ENCODE measurements at regions not wholly inside any gene's neighbourhood (a gene's known extent, or its start where the extent isn't known, plus 50 kb on each side); places are given as distances from the start of the nearest gene placed in this dataset.

DNA sequence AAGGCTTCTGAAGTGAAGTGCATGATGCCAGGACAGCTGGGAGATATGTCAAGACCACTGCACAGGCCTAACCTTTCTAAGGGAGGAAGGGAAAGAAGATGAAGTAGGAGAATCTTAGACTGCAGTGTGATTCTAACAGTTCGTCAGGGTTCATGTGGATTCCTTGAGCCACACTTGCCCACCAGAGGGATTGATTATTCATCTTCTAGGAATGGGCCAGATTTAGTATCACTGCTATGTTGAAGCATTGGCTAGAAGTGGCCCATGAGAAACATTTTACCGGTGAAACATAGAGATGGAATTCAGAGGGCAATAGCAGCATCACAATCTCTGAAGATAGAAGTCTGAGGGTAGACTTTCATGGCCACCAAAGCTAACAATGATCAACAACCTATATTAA lies 550.8 kb upstream of the SLITRK1 start:
- no peaks in the 10 kb centered on the region for H3K4me1 ChIP-seq
- no peaks in the 10 kb centered on the region for H3K36me3 ChIP-seq
- H3K4me3 ChIP-seq, result no peak overlapping the region
- TF ChIP-seq, protein P1, sequence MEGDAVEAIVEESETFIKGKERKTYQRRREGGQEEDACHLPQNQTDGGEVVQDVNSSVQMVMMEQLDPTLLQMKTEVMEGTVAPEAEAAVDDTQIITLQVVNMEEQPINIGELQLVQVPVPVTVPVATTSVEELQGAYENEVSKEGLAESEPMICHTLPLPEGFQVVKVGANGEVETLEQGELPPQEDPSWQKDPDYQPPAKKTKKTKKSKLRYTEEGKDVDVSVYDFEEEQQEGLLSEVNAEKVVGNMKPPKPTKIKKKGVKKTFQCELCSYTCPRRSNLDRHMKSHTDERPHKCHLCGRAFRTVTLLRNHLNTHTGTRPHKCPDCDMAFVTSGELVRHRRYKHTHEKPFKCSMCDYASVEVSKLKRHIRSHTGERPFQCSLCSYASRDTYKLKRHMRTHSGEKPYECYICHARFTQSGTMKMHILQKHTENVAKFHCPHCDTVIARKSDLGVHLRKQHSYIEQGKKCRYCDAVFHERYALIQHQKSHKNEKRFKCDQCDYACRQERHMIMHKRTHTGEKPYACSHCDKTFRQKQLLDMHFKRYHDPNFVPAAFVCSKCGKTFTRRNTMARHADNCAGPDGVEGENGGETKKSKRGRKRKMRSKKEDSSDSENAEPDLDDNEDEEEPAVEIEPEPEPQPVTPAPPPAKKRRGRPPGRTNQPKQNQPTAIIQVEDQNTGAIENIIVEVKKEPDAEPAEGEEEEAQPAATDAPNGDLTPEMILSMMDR (IDR thresholded peaks at IDR 0.05), result no peak
- TF ChIP-seq POLR2AphosphoS5 (IDR thresholded peaks at IDR 0.05), result no peak
- TF ChIP-seq POLR2A (IDR thresholded peaks at IDR 0.05), result no peak
- no peak overlapping the region for H3K27ac ChIP-seq
- H3K27me3 ChIP-seq, result no peaks in the 10 kb centered on the region
- H3K9me3 ChIP-seq, result no peaks in the 10 kb centered on the region
- intact Hi-C loops (cut with DNase I; ENCODE audit: low total_unique reads), result no loop called here
- DNase-seq (ENCODE audit: low spot score in 2 of 2), result no peak

DNA sequence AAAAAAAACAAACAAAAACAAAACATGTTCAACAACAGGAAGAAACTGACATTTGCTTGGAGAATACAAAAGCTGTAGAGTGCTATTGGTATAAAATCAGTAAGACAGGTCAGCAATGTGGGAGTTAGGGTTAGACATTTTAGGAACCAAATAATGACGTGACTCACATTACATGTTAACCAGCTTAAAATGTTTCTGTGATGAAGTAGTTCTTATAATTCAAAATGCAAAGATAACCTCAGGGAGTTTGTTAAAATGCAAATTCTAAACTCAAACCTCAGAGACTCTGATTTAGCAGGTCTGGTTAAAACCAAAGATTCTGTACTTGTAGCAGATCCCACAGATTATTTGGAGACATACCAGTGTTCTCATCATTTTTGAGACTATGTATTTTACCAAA lies 549.4 kb upstream of the SLITRK1 start:
- DNase-seq (ENCODE audit: low spot score in 2 of 2), result no peak
- Histone ChIP-seq H3K27me3 (no peaks in the 10 kb centered on the region), H3K27ac (no peak overlapping the region), H3K4me1 (no peaks in the 10 kb centered on the region), H3K4me3 (no peak overlapping the region), H3K36me3 (no peaks in the 10 kb centered on the region), H3K9me3 (no peaks in the 10 kb centered on the region)
- intact Hi-C loops (cut with DNase I; ENCODE audit: low total_unique reads), result no loop called here
- TF ChIP-seq, protein P1 (IDR thresholded peaks at IDR 0.05), result no peak
- TF ChIP-seq POLR2AphosphoS5 (IDR thresholded peaks at IDR 0.05) (no peak), POLR2A (IDR thresholded peaks at IDR 0.05) (no peak)

DNA sequence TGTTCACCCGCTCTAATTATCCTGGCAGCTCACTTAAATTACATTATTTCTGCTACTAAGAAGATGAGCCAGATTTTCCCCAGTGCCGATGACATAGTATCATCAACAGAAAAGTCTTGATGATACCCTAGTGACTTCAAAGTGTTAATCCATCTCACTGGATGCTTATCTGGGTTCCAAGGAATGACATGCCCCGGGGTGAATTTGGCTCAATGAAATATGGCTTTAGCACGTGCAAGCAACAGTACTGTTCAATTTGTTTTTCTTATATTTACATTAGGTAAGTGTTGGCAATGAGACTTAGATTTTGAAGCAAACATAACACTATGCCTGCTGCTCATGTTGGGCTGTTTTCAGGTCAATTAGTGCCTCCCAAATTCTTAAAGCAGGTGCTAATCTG lies 548.2 kb upstream of the SLITRK1 start:
- no peak overlapping the region for H3K4me3 ChIP-seq
- H3K27me3 ChIP-seq, result no peaks in the 10 kb centered on the region
- intact Hi-C loops (cut with DNase I; ENCODE audit: low total_unique reads), result no loop called here
- H3K4me1 ChIP-seq, result no peaks in the 10 kb centered on the region
- no peak for DNase-seq (ENCODE audit: low spot score in 2 of 2)
- TF ChIP-seq POLR2A (IDR thresholded peaks at IDR 0.05), result no peak
- TF ChIP-seq, protein P1 (IDR thresholded peaks at IDR 0.05), result no peak
- no peaks in the 10 kb centered on the region for H3K36me3 ChIP-seq
- H3K9me3 ChIP-seq, result no peaks in the 10 kb centered on the region
- H3K27ac ChIP-seq, result no peak overlapping the region

DNA sequence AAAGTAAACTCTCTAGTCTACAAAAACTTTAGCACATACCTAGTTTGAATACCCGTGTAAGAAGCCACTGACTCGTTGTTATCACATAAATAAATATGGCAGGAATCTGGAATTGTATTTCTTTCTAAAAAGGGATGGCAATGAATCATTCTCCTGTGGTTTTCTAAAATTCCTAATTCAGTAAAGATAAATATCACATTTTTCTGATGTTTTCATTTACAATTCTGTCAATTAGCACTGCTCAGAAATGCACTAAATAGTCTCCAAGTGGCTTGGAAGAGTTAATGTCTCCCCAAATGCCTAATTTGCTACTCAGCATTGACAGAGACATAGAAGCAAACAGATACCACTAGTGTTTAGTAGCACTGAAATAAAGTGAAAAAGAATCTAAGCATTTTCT lies 547.7 kb upstream of the SLITRK1 start:
- TF ChIP-seq POLR2AphosphoS5 (IDR thresholded peaks at IDR 0.05) (no peak), POLR2A (IDR thresholded peaks at IDR 0.05) (no peak)
- TF ChIP-seq, protein P1 (IDR thresholded peaks at IDR 0.05), result no peak
- Histone ChIP-seq H3K4me1 (no peaks in the 10 kb centered on the region), H3K4me3 (no peak overlapping the region), H3K27me3 (no peaks in the 10 kb centered on the region), H3K27ac (no peak overlapping the region), H3K36me3 (no peaks in the 10 kb centered on the region), H3K9me3 (no peaks in the 10 kb centered on the region)
- intact Hi-C loops (cut with DNase I; ENCODE audit: low total_unique reads), result no loop called here
- DNase-seq (ENCODE audit: low spot score in 2 of 2), result no peak

DNA sequence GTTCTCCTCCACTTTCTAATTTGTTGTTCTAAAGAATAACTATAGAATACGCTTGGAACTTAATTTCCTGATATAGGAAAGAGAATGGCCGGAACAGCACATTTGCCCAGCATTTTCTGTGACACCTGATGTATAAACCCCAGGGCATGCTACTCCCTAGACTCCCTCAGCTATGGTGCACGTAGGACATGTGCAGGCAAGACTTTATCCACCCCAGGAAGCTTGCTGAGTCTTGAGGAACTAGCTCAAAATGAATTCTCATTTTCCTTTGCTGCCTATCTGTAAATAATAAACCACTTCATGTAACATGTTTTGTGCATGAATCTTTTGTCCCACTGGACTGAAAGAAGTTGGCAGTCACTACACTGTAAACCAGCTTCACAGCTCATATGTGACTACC lies 535.8 kb upstream of the SLITRK1 start:
- H3K36me3 ChIP-seq, result no peaks in the 10 kb centered on the region
- H3K27me3 ChIP-seq, result no peaks in the 10 kb centered on the region
- TF ChIP-seq POLR2A (IDR thresholded peaks at IDR 0.05), result no peak
- TF ChIP-seq, protein P1 (IDR thresholded peaks at IDR 0.05), result no peak
- TF ChIP-seq POLR2AphosphoS5 (IDR thresholded peaks at IDR 0.05), result no peak
- no peak for DNase-seq (ENCODE audit: low spot score in 2 of 2)
- no peak overlapping the region for H3K4me3 ChIP-seq
- intact Hi-C loops (cut with DNase I; ENCODE audit: low total_unique reads), result no loop called here
- H3K9me3 ChIP-seq, result no peaks in the 10 kb centered on the region
- no peak overlapping the region for H3K27ac ChIP-seq
- no peaks in the 10 kb centered on the region for H3K4me1 ChIP-seq

All from breast epithelium (tissue), 4 donors.